ENCODE measurements at regions not wholly inside any gene's neighbourhood (a gene's known extent, or its start where the extent isn't known, plus 50 kb on each side); places are given as distances from the start of the nearest gene placed in this dataset.
"Not testable (repeated sequence)": the region's sequence is repeated elsewhere in the genome, so short reads cannot be mapped to it uniquely, and the experiment has no call there.

DNA sequence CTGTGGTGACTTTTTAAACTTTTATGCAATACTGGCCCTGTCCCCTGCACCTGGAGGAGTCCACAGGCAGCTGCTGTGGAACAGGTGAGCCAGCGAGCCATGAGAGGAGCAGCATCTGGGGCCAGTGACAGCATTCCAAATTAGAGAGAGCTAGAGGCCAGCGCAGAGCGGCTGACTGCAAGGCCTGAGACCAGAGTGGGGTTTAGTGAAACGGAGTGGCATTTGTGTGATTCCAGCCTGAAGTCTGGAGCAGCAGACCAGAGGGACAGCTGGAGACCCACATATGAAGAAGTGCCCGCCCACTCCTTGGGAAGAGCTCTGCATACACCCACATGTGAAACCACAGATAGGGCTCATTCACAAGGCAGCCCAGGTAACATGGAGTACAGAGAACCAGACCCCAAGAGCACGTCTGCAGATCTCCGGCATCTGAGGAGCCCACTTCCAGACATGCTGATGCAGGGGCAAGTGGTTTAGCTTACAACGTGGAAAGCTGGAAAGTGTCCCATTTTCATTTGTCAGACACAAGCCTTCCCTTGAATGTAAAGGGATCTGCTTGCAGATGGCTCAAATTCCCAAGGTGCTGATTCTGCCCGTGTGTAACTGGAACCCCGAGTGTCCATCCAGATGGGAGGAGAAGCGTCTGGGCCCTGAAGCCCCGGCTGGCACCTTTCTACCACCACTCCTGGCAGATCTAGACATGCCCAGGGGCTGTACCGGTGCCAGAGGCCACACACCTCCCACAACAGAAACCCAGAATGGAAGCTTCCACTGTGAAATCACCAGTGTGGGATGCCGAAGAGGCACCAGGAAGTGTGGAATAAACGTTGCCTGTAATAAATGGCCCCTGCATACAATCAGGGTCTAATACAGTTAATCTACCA lies 256.0 kb upstream of the TCERG1L start:
- no peak for DNase-seq

DNA sequence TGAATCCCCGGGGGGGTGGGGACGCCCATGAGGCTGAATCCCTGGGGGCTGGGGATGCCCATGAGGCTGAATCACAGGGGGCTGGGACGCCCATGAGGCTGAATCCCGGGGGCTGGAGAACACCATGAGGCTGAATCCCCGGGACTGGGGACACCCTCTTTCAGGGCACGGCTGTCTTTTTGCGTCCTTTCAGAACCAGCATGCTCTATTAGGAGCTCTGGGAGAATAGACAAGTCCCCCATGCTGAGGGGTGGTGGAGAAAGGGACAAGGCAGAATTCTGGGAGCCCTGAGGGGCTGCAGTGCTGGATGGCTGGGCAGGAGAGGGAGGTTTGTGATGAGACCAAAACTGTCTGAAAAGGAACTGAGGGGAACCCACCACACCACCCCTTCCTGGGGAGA lies 257.3 kb upstream of the TCERG1L start:
- DNase-seq = no peak

DNA sequence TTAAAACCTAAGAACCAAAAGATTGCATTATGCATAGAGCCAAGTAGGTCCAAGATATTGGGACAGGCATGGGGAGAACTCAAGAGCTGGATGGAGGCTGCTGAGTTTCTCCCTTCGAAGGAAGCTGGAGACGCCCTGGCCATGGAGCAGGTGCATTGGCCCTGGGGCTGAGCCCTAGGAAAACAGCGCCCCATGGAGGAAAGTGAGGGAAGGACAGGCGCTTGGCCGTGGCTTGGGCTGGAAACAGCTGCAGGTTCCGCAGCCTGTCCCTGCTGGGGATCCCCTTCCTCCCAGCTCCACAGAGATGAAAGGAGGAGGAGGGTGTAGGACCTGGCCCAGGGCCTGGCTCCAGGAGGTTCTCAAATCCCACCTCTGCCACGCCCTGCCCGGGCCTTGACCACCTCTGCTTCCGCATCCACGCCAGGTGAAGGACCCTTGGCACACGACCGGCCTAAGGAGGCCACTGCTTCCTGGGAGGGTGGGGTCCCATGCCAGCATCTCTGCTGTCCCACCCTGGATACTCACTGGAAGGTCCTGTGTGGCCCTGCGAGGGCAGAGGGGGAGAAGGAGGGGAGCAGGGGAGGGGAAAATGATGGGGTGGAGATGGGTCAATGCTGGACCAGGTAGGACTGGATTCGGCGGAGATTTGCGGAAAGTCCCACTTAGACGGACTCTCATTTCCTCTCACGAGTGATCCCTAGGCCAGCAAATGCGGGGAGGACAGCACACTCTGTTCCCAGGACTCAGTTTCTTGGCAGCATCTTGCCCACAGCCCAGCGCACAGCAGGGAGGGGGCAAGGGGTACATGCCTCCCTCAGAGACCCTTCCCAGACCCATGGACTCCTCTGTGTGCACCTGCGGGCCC lies 258.6 kb upstream of the TCERG1L start:
- no peak for DNase-seq

DNA sequence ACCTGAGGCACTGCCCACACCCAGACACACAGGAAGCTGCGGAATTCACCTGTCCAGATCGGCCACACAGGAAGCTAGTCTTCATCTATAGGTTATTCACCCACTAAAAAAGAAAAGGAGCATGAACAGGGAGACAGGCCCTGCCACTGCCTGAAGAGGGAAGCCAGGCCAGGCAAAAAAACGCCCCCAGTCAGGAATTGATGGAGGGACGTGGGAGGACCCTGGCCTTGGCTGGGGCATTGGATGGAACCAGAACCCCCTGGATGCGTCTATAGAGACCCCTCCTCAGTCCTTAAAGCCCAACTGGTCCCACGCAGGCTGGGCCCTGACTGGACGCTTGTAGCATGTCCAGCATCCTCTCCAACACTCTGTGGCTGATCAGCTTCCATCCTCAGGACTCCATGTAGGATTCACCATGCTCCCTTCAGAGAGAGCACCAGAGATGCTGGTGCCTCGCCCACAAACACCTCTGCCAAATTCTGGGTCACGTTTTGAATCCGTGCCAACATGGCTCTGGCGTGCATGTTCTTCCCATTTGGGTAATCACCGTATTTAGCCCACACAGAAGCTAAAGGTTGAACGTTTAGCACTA lies 259.3 kb upstream of the TCERG1L start:
- no peak for DNase-seq

DNA sequence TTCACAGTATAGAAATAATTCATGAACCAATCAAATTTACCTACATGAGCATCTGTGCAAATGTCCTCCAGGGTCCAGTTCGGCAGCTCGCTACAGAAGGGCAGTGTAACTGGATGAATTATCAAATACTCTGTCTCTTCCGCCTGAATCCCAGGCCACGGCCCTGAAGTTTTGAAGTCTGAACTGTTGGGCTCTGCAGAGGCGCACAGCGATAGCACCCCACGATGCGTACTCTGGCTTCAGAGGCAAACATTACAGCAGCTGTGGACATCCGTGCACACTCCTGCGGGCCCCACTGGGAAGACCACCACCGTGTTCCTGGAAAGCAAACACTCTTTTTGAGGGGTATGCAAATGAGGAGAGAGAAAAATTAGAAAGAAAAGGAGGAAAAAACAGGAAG lies 259.8 kb upstream of the TCERG1L start:
- no peak for DNase-seq

DNA sequence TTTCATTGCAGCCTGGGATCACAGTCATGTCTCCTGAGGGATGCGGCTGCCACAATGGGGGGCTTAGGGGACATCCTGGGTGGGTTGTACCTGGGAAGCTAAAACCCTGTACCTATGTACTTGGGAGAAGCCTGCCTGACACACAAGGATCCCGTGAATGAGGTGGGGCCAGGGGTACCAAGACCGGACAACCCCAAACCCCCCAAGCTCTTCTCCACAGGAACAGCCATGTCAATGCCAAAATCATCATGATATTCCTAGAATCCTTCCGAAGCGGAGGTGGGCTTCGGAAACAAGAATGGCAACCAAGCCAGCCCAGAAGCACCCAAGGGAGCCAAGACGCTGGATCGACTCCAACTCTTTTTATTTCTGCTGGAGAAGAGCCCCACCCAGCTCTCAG lies 260.3 kb upstream of the TCERG1L start:
- DNase-seq = no peak

DNA sequence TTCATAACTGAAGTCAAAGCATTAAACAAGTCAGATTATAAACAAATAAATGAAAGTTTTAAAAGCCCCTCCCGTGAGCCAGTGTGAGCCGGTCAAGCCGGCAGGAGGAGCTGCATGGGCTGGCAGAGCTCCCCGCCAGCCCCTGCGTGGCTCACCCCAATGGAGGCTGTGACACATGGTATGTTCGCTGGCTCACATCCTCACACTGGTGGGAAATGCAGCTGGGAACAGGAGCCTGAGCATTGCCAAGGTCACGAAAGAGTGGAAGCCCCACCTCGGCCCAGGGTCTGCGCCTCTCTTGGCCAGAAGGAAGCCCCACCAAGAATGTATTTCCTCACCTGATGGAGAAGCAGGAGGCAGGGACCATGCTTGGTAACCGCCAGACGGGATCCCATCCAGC lies 261.7 kb upstream of the TCERG1L start:
- DNase-seq = no peak

DNA sequence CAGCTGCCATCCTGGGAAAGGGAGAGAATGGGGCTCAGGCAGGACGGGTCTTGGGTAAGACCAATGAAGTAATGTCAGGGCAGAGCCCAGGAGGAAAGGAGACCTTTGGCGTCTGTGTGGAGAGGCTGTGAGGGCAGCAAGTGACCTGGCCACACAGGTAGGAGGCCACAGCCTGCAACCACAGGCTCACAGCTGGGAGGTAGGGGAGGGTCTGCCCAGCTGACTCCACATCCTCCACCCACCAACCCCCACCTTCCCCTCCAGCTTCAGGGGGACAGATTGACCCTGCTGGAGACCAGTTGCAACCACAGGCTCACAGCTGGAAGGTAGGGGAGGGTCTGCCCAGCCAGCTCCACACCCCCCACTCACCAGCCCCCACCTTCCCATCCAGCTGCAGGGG lies 262.2 kb upstream of the TCERG1L start:
- DNase-seq = no peak

DNA sequence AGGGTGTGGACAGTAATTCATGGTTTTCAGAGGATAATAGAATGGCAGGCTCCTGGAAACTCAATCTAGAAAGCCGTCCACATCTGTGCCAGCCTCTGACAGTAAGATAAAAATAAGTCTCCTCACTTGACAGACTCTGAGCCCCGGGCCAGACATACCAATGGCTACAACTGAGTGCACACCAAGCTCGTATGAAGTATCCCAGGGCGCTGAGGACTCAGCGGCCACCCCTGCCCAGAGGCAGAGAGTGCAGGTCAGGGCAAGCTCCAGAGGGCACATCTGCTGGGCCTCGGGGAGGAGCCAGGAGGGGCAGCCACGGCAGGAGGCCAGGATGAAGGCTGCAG lies 262.8 kb upstream of the TCERG1L start:
- no peak for DNase-seq

DNA sequence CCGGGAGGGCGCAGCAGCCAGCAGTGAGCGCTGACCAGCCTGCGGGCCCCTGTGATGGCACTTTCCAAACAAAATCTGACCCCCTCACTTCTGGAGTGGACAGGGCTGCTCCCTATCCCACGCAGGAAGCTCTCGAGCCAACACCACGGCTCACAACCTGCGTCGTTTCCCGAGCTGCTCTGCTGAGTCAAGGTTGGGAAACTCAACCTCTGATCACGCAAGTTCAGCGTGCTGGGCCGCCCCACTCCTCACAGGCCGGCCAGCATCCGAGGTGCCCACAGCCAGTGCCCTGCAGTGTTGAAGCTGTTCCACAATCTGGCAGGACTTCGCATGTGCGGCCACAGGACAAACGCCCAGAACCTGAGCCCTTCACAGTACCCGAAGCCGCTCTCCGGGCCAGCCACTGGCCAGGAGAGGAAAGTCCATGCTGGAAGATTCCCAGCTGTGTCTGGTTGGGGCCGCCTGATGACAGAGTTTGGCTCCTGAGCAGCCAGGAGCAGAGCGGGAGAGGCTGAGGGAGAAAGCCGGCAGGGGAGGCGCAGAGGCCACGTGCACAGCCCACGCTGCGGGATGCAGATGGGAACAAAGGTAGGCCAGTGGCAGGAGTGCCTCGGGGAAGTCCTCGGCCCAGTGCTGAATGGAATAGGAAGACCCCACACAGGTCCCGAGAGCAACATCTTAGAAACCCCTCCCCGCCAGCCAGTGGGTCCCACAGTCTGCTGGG lies 263.3 kb upstream of the TCERG1L start:
- no peak for DNase-seq

DNA sequence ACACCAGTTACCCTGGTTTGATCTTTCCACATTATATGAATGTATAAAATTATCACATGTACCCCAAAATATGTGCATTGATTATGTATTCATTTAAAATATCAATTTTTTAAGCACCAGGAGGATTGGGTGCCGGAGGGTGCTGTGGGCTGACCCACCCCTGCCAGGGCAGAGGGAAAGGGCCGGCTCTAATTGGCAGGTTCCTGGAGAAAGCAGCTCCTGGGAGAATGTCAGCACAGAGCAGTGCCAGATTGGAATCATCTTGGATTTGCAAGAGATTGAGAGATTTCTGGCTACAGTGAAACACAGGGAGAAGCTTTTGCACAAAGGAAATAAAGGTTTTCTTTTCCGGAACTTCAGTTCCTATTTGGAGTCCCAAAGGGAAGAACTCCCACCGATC lies 264.4 kb upstream of the TCERG1L start:
- no peak for DNase-seq

DNA sequence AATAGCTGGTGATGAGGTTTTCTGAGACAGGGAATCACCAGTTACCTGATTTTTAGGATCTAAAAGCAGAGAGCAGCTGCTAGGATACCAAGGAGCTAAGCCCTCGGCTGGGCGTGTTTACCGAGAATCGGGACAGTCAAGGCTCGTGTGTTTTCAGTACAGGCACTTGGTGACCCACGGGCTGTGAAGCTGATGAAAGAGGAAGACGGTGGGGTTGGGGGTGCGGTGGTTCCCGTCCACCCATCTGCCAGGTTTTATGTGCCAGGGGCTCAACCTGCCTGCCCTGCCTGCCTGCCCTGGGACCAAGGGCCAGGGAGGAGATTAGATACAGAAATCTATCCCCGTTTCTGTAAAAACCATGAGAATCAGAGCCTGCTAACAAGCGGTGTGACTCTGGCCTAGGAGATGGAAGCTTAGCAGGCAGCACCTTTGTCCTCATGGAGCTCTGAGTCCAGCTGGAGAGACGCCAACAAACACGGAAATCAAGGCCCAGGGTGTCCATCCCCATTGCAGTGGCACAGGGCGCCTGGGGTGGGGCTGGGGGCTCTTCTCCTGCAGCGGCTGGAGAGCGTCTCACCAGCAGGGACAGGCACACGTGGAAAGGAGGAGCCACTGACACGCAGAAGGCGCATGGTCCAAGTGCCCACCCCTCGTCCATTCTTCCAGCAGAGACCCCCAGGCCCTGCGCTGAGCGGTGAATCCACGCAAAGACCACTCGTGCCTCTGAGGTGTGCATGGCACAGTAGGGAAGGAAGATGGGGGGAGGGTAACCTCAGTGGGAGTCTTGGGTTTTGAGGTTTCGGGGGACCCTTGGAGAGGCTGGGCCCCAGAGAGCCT lies 265.0 kb upstream of the TCERG1L start:
- DNase-seq = no peak

DNA sequence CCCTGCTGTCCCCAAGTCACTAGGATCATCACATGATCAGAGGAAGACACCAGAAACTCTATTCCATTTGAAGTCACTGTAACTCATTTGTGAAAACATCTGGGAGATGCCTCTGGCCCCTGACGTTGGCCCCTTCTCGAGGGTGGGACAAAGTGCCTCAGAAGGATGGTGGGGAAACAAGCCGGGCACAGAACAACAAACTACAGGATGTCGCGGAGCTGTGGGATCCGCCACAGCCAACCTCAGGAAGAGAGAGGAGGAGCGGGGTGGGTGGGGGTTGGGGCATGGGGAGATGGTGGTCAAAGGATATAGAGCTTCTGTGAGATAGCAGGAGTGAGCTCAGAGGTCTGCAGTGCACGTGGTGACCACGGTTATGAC lies 265.6 kb upstream of the TCERG1L start:
- no peak for DNase-seq

DNA sequence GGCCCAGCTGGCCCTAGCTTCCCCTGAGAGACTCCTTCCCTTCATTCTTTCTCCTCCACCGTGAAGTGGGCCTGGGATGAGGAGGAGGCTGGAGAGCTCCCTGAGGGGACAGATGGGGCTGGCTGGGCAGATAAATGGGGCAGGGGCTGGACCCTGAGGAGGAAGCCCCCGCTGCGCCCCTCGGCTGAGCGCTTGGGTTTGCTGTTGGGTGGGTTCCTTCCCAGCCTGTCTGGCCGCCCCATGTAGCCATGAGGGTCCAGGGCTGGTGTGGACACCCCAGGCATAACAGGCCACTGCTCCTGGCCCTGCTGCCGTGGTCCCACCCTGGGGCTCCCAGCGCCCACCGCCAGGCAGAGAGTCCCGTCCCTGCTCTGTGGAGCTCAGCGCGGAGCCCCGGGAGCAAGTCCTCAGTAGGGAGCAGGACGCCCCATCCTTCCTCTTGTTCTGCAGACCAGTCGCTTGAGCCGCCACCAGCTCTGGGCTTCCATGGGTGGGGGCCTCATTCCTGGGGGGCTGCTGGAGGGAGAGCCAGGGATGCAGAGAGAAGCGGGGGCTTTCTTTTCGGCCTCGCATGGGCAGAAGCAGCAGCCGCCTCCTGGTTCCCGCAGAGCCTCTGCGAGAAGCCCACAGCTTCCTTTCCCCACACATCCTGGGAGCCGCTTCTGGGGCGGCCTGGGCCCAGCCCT lies 266.4 kb upstream of the TCERG1L start:
- no peak for DNase-seq

DNA sequence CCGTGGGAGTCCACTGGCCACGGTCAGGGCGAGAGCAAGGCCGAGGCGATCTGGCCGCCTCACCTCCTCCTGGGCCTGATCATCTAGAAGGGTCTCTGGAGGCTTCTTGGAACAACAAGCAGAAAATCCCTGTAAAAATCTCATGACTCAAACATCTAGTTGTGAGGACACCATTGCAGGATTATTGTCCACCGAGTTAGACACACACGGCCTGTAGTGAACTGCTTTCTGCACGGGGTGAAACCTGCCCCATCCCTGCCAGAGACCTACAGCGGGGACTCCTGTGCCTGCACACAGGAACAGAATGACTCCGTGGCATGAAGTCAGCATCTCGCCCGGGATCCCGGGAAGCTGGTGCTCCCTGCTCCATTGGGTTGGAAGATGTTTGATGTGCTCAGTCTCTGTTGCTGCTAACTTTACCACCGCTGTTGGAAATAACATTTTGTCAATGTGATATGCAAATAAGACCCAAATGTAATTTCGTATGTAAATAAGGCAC lies 267.0 kb upstream of the TCERG1L start:
- no peak for DNase-seq

DNA sequence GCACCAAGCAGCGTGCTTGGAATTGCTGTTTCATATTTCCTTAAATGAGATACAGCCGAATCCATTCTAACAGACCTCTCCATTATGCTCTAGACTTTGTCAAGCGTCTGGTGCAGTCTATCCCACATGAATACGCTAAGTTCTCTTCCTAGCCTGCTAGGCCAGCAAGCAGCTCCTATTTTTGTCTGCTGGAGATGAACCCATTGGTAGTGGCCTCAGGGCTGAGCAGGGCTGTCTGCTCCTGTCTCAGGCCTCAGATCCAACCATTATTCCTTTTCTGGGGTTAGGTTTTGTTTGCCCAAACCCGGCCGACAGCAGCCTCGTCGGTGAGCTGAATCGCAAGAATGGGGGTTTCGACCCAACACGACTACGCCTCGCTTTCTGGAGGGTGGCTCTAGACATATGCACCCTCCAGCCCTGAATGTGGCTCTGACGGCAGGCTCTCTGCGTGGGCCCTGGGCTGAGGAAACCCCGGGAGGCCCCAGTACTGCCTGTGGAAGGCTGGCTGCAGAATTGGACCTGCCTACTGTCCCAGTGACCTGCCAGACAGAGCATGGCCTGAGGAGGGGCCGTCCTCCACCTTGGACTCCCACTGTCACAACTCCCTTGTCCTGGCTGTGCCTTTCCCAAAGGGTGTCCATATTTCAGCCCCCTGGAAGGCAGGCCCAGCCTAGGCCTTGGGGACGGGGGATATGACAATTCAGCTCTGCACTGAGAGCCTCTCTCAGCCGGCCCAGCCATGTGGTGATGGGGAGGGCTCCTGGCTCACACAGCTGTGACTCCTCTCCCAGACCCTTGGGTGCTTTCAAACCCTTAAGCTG lies 267.9 kb upstream of the TCERG1L start:
- DNase-seq = no peak

DNA sequence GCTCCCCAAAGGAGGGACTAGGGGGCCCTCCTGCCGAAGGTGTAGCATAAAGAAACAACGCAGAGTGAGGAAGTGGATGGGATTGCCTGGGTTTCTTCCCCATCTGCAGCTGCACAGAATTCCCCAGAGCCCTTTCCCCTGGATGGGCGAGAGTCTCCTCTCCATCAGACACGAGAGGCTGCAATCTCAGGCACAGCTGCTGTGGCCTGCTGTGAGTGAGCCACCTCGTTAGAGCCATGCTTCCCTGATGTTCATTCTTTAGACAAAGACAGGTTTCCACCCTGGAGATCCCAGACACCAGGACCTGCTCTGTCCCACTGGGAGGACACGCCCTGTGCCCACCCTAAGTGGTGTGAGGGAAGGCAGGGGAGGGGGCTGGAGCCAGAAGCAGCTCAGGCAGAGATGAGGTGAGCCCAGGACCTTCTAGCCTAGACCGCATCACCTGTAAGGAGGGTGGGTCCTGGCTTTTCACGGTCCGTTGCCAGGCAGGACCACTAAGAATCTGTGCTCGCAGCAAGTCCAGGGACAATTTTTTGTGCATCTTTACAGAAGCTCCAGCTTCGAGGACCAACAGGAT lies 268.6 kb upstream of the TCERG1L start:
- no peak for DNase-seq

DNA sequence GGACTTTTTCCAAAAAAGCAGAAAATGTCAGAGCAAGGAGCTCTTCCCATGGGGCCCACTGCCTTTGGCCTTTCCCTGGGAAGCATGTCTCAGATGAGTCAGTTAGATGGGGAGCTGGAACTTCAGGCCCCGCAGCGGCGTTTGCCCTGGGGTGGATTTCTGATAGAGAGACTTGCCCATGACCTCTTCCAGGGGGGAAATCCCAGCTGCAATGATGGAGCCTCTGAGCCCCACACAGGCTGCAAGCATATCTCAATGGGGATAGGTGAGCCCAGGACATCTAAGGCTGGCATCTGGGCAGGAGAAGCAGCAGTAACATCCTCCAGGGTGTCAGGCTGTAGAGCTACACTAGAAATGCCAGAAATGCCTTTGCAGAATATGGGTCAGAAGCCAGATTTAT lies 269.2 kb upstream of the TCERG1L start:
- no peak for DNase-seq

DNA sequence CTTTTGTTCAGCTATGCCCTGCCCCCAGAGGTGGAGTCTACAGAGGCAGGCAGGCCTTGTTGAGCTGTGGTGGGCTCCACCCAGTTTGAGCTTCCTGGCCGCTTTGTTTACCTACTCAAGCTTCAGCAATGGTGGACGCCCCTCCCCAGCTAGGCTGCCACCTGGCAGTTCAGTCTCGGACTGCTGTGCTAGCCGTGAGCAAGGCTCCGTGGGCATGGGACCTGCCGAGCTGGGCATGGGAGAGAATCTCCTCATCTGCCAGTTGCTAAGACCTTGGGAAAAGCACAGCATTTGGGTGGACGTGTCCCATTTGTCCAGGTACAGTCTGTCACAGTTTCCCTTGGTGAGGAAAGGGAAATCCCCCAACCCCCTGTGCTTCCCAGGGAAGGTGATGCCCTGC lies 270.0 kb upstream of the TCERG1L start:
- not testable (repeated sequence) for DNase-seq

DNA sequence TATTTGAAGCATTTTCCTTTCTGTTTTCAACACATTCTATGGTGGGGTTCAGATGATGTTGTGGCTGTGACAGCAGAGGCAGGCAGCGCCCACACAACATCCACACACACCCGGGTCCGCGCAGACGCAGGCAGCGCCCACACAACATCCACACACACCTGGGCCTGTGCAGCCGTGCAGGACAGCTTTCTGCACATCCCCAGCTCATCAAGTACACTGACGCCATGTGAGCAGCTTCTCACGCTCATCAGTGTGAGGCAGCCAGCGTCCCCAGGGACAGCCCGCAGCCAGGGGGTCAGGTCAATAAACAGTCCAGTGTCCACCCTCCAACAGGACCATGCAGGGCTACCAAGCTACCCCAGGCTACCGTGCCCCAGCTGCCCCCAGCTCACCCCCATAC lies 272.8 kb upstream of the TCERG1L start:
- no peak for DNase-seq

Data from right hindlimb (tissue), 1 donor.